ENCODE measurements at regions not wholly inside any gene's neighbourhood (a gene's known extent, or its start where the extent isn't known, plus 50 kb on each side); places are given as distances from the start of the nearest gene placed in this dataset.

- H2BK20ac ChIP-seq (ENCODE audit: low read depth, low read length) = no peak overlapping the region
- no peak overlapping the region for H3K4me2 ChIP-seq (ENCODE audit: low read depth, low read length)
- no TSS peak for BruUV-seq (replicated peaks)
- H4K91ac ChIP-seq (ENCODE audit: insufficient read depth, low read depth, low read length) = no peak overlapping the region
- no peak overlapping the region for H4K5ac ChIP-seq (ENCODE audit: low read depth, low read length)
- no peaks in the 10 kb centered on the region for H3K9me1 ChIP-seq (ENCODE audit: insufficient read depth, low read length)
- H3K4me3 ChIP-seq (ENCODE audit: insufficient read depth, low read depth, low read length) = no peak overlapping the region
- no peaks in the 10 kb centered on the region for H3K36me3 ChIP-seq (ENCODE audit: control insufficient read depth, insufficient read depth, low read length)
- ChIA-PET POLR2A (ENCODE audit: unreplicated experiment) (no interaction called here), CTCF (no interaction called here)
- H4K20me1 ChIP-seq (ENCODE audit: insufficient read depth, low read length) = no peaks in the 10 kb centered on the region
- H3K56ac ChIP-seq (ENCODE audit: extremely low read depth, insufficient read depth, low read length) = no peak overlapping the region
- H2AFZ ChIP-seq (replicated peaks; ENCODE audit: low read length, poor library complexity) = no peak overlapping the region
- no peak overlapping the region for H3K14ac ChIP-seq (replicated peaks; ENCODE audit: low read depth, low read length)
- in situ Hi-C loops (cut with MboI; ENCODE audit: low sequenced_read_pairs) = no loop called here
- H2BK5ac ChIP-seq (ENCODE audit: low read depth, low read length, poor library complexity, severe bottlenecking) = no peak overlapping the region
- WGBS, 2 experiments (ENCODE audit: extremely low coverage in 2 of 2, insufficient read length in 1 of 2) = no CpG with 5 or more reads among the region's 3 CpGs
- H2AK9ac ChIP-seq (replicated peaks; ENCODE audit: low read depth, low read length, poor library complexity) = no peak overlapping the region
- H3K23ac ChIP-seq (ENCODE audit: low read depth, low read length) = no peak overlapping the region
- H3K27me3 ChIP-seq (ENCODE audit: control insufficient read depth, insufficient read depth, low read length) = no peaks in the 10 kb centered on the region
- ATAC-seq (ENCODE audit: low read depth) (no peak), DNase-seq (no peak)
- H3K79me1 ChIP-seq (ENCODE audit: low read depth in 1 of 2, low read length in 2 of 2) = no peaks in the 10 kb centered on the region
- no peak overlapping the region for H2BK15ac ChIP-seq (ENCODE audit: low read depth, low read length)
- intact Hi-C loops (cut with micrococcal nuclease) = no loop called here
- no peak overlapping the region for H3K27ac ChIP-seq (ENCODE audit: insufficient read depth, low read length)
- dilution Hi-C loops (cut with HindIII; ENCODE audit: low sequenced_read_pairs, unreplicated experiment) = no loop called here
- no peak overlapping the region for H3K9ac ChIP-seq (ENCODE audit: low read depth, low read length)
- H3K9me3 ChIP-seq (ENCODE audit: control insufficient read depth, insufficient read depth, low read length) = no peaks in the 10 kb centered on the region
- no peak overlapping the region for H2BK120ac ChIP-seq (ENCODE audit: low read depth, low read length)
- H3K18ac ChIP-seq (ENCODE audit: low read depth, low read length) = no peak overlapping the region
- no peaks in the 10 kb centered on the region for H3K4me1 ChIP-seq (ENCODE audit: control insufficient read depth, insufficient read depth, low read length)
- no peak overlapping the region for H2AK5ac ChIP-seq (ENCODE audit: low read depth, low read length)
- H4K8ac ChIP-seq (ENCODE audit: low read depth in 2 of 2, low read length in 2 of 2) = no peak overlapping the region
- no peak for TF ChIP-seq CTCF (conservative IDR thresholded peaks at IDR 0.05; ENCODE audit: low read depth, low read length)
- no peak overlapping the region for H3K4ac ChIP-seq (ENCODE audit: low read depth, low read length)
Measured at GRCh38 chr3:146709969-146710368, 104.8 kb upstream of the PLSCR5 start.
